ENCODE measurements at regions not wholly inside any gene's neighbourhood (a gene's known extent, or its start where the extent isn't known, plus 50 kb on each side); places are given as distances from the start of the nearest gene placed in this dataset.

DNA sequence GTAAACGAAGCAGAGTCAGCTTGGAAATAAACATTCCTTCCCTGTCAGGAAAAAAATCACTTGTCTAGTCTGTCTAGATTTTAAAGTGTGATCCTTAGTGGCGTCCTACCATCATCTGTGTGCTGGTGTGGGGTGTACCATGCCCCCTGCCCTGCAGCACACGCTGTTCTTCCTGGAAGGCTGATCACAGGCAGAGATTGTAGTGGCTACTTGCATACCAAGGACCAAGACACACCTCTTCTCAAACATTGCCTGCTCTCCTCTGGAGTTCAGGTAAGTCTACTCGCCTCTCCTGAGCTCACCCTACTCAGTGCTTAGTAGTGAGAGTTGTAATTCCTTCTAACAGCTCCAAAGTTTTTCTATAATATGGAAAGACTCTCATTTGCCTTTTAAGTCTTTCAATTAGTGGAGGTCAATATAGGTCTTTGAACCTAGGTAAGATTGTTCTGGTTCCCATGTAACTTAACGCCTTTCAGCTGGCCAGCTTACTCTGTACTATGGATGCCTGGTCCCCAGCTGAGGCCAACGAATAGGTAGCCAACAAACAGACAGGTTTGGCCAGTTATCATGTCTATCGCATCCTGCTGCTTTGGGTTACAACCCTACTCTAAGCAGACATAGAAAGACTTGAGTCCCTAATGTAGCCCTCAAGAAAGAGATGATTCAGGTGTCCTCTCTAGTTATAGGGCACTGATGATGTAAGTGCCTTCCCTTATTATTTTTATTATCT is 55.4 kb downstream of the XCL1 start:
- DNase-seq (ENCODE audit: low read depth in 2 of 2), result no peak

DNA sequence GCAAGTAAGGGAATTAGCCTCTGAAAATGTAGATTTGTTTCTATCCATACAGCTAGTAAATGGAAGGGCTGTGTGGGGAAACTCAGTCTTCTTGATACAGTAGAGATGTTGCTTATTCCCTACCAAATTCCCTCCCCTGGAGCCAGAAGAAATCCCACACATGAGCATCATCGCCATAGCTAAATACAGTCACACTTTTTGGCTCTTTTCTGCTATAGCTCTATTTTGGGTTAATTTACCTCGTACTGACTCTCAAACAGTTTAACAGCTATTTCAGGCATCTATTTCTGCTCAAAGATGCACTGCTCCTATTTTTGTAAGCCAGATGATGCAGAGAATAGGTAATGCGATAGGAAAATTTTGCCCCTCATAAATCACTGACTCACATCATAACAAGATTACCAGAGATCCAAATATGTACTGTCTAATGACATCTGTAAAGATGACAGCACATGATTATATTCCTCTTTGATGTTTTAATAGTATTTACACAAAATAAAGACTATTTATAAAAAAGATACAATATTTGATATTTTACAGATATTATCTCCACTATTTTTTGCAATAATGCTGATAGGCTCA is 58.6 kb downstream of the XCL1 start:
- no peak for DNase-seq (ENCODE audit: low read depth in 2 of 2)

DNA sequence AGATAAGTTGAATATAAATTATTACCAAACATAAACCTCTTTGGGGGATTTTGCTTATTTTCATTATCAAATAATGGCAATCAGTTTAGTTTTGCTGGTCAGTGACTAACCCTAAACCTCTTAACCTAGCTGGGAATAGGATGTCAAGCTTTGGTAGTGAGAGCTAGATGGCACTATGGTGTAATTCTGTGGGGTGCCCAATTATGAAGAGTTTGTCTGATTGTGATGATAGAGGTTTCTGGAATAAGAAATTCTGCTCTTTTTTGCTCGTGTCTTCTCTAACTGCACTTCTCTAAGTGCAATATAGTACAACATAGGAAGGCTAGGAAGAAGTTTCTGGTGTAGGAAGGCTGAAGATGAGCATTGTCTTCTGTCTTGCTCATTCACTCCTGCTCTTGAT is 59.8 kb downstream of the XCL1 start:
- no peak for DNase-seq (ENCODE audit: low read depth in 2 of 2)

DNA sequence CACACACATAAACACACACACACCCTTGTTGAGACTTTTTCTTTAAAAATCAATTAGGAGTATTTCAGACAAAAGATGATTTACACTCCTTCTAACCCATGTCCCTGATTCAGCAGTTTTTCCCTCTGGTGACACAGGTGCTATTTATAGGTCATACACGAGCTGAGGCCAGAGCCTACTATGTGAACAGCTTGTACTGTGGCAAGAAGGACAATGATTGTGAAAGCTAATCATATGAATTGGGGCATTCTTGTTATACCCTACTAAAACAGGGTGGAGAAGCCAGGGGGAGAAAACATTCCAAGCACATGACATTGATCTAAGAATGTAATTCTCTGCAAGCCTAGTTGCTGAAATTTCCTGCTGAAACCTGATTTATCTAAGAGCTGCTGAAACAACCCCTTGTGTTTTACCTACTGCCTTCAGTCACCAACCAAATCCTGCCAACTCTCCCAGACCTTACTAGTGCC is 60.3 kb downstream of the XCL1 start:
- DNase-seq (ENCODE audit: low read depth in 2 of 2), result no peak

DNA sequence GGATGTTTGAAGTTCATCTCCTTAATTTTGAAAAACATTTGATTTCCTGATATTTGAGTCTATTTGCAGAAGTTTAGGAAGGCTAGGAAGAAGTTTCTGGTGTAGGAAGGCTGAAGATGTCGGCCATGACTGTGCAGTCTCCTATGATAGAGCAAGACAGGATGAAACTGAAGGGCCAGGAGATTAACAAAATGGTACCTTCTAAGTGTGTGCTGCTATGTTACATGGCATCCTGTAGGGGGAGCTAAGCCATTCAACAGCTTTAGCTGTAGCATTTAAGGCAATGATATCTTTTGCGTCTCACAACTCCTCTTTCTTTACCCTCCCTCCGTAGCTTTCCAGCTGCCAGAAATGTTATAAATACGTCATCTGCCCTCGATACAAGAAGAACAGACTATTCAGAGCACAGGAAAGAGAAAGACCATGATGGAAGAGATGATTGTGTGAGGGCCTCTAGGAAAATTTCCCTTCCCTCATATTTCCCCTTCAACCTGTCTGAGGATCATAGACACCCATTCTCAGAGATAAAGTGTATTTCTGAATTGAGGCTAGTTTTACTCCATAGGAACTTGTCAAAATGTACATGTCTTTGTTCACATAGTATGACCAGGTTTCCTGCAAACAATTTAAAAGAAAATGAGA is 61.1 kb downstream of the XCL1 start:
- peak; percentile 61 to 63 for DNase-seq (ENCODE audit: low read depth in 2 of 2)

DNA sequence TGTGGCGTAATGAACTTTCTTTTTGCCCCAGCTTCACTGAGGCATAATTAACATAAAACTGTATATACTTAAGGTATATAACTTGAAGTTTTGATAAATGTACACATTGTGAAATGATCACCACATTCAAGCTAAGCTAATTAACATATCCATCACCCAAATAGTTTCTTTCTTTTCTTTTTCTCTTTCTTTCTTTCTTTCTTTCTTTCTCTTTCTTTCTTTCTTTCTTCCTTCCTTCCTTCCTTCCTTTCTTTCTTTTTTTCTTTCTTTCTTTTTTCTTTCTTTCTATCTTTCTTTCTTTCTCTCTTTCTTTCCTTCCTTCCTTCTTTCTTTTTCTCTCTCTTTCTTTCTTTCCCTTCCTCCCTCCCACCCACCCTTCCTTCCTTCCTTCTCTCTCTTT is 62.5 kb downstream of the XCL1 start:
- DNase-seq (ENCODE audit: low read depth in 2 of 2), result no peak

DNA sequence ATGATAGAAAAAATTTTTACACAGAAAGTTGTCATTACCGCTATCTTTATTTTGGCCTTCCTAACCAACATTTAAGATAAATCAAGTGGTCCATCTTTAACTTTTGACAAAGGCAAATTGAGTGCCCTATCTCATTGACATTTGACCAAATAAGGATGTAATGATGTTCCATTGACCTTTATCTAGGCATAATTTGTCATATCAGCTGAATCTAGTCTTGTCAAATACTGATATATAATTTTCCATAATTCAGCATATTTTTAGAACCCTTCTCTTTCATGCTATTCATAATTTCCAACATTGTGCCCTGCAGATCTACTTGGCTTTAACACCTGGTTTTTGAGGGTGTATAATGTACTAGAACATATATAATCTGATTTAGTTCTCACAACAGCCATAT is 63.8 kb downstream of the XCL1 start:
- DNase-seq (ENCODE audit: low read depth in 2 of 2), result no peak

DNA sequence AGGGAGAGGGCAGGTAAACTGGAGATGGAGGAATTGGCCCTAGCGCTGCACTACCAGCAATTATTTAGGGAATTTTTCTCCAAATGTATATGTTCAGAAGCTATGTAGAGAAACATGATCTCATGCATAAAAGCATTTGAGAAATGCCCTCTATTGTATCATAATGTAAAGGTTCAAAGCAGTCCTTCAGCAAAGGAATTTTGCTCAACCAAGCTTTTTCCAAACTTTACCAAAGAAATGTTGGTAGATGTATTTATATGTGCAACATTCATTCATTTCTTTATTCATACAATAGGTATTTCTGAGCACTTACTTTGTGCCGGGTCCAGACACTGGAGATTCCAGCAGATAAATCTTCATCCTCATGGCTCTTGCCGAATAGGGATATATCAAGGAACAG is 64.4 kb downstream of the XCL1 start:
- DNase-seq (ENCODE audit: low read depth in 2 of 2), result no peak

DNA sequence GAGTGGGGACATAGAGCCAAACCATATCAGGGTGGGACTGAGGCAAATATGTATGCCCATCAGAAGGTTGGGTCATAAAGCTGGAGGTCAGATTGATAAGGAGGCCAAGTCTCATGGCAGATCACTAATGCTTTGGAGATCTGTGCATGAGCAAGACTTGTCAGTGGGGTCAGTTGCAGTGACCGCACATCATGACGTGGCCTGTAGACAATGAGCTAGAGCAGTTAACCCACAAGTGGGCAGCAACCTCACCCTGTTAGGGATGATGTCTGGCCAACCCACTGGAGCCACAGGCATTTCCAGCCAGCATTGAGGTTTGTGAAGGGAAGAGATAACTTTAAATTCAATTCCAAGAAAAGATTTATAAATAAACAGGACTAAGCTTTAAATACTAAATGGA is 66.7 kb downstream of the XCL1 start:
- DNase-seq (ENCODE audit: low read depth in 2 of 2), result no peak
